CMK (cell line): ENCODE measurements at regions not wholly inside any gene's neighbourhood (a gene's known extent, or its start where the extent isn't known, plus 50 kb on each side); places are given as distances from the start of the nearest gene placed in this dataset.
"Not testable (repeated sequence)": the region's sequence is repeated elsewhere in the genome, so short reads cannot be mapped to it uniquely, and the experiment has no call there.

Experiments
- DNase-seq: peaks from one replicate; pipeline ENCODE4 v3.0.0-alpha.2; 2010; ENCODE audit warnings: low read depth

DNA sequence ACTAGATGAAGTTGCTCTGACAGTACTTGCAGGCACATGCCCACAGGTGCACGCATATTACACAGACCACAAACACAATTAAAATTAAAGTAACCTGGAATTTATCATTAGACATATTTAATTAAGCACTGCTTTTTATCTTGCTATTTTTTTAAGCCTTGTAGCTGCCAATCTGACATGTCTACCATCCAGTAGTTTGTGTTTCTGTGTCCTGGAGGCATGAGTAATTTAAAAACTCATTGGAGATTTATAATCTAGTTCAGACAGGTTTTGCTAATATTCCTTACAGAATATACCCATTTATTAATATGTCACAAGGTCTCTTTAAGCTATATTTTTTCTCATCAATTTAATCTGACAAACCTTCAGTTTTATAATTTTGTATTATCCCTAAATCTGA is 445.0 kb upstream of the KLF6 start:
- no peak for DNase-seq

DNA sequence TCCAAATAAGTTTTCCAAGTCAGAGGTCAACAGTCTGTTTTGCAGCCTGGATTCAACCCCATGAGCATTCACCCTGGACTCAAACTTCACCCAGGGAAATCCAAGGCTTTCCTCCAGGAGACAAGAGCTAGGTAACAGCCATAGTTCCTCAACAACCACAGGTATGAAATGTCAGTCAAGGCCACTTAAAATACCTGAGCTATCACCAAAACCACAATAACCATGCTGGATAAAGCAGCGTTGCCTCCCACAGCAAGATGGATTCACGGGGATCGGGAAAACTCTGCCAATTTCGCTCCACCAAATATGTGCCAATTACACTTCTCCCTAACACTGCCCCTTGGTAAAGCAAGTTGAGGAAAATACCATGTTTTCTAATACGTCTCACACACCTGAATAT is 444.1 kb upstream of the KLF6 start:
- DNase-seq: no peak

DNA sequence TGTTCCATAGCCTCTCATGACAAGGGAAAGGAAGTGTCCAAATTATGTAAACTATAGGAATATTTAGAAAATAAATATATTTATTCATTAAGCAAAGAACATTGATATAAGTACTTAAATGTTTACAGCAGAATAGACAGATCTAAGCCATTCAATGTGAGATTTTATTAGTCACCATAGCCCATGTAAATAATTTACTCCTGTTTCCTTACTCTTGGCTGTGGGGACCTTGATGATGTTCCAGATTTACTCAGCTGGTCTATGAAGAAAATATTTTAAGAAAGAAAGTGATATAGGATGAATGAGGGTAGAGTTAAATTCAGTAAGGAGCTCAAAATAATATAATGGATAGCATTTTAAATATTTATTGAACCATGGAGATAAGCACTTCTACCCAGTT is 442.6 kb upstream of the KLF6 start:
- DNase-seq: no peak

DNA sequence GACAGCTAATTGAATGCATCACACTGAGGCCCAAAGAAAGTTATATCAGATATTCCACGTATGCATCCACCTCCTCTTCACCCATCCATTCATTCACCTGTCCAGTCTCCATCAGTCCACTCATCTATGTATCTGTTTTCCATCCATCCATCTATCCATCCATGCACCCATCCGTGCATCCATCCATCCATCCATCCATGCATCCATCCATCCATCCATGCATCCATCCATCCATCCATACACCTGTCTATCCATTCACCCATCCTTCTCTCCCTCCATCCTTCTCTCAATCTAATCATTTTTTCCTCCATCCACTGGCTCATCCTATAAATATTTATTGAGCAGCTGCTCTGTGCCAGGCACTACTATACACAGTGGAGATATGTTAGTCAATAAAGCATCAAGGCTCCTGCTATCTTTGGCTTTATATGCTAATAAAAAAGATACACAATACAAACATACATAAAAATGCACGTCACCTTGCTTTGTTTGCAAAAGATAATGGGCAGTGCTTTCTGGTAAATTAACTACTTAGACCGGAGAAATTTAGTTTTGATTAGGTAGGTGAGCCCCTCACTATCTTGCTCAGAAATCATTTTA is 442.0 kb upstream of the KLF6 start:
- DNase-seq: no peak

DNA sequence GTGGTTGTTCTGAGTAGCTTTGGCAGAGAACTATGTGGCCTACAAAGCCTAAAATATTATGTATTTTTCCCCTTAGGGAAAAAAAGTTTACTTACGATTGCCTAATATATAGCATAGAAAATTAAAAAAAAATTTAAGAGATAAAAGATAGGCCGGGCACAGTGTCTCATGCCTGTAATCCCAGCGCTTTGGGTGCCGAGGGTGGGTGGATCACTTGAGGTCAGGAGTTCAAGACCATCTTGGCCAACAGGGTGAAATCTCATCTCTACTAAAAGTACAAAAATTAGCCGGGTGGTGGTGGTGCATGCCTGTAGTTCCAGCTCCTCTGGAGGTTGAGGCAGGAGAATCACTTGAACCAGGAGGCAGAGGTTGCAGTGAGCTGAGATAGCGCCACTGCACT is 439.2 kb upstream of the KLF6 start:
- no peak for DNase-seq

DNA sequence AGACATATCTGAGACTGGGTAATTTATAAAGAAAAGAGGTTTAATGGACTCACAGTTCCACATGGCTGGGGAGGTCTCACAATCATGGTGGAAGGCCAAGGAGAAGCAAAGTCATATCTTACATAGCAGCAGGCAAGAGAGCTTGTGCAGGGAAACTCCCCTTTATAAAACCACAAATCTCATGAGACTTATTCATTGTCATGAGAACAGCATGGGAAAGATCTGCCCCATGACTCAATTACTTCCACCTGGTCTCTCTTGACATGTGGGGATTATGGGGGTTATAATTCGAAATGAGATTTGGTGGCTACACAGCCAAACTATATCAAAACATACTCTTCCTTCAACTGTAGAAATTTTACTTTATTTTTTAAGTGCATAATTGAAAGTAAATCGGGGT is 436.3 kb upstream of the KLF6 start:
- DNase-seq: not testable (repeated sequence)

DNA sequence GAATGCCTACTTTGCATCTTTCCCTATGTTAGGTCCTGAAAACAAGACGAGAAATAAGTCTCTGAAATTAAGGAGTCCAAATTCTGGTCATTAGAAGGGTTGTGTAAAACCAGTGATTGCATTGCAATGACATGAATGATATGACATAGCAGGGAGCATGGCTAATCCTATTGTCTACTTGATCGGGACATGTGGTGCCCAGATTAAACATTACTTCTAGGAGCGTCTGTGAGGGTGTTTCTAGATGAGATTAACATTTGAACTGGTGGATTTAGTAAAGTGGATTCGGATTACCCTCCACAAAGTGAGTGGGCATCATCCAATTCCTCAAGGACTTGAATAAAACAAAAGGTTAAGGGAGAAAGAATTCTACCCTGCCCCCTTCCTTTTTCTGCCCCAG is 434.9 kb upstream of the KLF6 start:
- DNase-seq: no peak

DNA sequence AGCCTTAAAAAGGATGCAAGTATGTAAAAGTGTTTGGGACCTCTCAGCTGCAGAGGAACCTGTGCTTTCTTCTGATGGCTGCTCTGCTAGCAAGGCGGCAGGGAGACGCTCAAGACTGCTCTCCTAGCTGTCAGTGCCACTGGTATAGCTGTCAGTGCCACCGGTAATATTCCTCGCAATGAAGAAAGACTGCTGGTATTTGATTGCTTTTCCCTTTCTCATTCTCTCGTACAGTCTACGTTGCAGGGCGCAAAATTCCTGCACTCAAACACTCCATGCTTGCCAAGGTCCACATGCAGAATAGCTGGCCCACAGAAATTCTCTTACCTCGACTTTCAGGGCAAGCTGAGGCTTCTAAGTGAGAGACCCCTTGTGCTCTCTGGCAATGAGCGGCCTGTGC is 432.6 kb upstream of the KLF6 start:
- DNase-seq: no peak

DNA sequence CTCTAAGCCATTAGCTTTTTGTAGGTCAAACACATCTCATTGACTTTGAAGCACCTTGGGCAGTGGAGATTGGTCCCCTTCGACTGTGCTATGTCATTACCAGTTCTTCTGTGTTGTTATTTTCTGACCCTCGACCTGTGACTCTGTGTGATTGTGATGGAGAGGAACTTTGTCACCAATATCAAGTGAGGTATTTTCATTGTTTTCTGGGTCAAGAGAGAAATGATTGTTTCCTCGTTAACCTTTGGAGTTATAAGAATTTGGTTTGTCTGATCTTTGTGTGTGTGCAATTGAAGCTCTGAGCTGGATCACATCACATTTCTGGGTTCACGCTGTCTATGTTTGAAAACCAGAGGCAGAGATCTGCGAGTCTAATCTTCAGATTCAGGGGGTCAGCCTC is 432.2 kb upstream of the KLF6 start:
- no peak for DNase-seq

DNA sequence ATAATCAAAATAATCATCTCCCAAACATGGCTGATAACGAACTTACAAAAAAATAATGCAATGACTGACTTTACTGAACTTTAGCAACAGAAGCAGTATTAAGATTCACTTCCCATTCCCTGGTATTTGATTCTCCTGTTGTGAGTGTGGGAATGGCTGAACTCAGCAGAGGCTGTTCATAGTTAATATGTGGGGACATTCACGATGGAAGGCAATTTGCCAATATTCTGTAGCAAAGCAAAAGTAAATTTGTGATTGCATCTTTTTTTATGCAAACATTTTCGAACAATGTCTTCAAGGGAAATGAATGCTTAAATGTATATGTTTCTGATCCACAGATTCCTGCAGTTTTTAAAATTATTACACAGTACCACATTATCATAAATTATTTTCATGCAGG is 431.7 kb upstream of the KLF6 start:
- no peak for DNase-seq

DNA sequence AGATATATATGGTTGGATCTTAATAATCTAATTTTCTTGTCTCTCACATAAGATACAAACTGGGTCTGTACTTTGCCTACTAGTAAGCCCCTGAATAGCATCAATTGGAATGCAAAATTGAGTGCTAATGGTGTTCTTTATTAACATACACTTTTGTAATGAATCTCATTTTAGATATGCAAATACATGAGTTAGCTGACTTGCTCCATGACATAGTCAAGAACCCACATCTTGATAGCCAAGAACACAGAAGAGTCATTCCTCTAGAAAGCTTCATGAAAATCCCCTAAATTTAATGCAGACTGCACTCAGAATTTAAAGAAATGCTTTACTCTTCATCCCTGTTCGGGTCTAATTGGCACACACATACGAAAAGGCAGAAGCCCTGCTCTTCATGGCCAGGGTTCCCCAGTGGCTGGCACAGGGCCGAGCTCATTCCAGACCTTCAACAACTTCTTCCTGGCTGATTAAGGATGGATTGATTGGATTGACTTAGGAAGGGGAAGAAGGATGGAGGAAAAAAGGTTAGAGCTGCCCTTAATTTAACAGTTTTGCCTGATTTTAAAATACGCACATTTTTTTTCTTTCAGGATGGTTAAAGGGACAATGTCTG is 431.1 kb upstream of the KLF6 start:
- DNase-seq: no peak

DNA sequence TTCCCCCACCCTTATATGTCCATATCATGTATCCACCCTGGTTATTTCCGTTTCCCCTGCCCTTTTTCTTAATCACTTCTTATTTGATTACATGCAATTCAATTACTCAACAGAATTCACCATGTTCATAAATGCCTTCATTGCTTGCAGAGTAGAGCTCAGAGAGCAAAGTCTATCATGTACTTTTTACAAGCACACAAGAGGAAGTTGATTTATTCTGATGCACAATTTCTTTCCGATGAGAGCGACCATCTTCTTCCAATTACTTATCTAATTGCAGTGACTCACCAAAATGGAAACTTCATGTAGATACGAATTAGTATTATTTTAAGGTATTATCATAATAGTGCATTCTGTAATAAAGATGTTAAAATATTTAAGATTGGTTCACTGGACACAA is 430.5 kb upstream of the KLF6 start:
- DNase-seq: no peak

DNA sequence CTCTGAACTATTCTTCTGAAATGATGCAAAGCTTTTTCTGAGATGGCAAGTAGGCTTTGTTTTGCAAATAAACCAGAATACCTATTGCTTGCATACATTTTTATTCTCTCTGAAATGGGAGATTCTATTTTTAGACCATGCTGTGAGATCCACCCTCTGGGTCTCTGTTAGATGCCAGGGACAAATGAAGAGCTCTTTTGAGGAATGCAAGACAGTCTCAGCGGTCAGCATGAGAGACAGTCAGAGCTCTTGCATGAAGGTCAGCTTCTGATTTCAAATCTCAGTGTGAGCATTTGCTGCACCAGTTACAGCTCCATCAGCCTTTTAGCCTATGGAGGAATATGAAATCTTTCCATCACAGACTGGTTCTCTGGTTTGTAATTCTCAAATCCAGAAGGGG is 429.9 kb upstream of the KLF6 start:
- DNase-seq: no peak

DNA sequence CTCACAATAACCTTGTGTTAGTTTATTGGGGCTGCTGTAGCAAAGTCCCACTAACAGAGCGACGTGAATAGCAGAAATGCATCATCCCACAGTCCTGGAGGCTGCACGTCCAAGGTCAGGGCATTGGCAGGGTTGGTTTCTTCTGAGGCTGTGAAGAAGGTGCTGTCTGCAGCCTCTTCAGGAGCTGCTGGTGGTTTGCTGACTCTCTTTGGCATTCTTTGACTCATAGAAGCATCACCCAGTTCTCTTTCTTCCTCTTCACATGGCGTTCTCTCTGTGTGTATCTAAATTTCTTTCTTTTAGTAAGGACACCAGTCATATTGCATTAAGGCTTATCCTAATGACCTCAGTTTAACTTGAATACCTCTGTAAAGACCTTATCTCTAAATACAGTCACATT is 428.4 kb upstream of the KLF6 start:
- no peak for DNase-seq

DNA sequence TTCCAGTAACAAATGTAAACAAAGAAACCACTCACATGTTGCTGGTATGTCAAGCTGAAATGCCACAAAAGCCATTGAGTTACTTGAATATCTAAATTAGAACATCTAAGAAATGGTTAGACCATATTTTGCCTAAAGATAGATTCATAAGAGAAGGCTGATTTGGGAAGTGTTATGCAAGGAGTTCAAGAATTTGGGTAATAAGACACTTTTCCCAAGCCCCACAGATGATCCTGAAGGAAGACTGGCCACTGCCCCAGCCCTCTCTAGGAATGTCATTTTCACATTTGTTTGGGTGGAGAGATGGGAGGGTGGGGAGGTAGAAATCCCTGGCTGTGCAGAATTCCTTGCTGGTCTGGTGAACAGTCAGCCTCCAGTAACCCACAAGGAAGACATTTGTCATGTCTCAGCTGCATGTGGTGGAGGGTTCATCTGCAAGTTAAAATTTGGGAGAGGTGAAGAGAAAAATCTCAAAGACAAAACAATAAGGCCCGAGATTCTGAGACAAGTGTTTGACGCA is 427.2 kb upstream of the KLF6 start:
- no peak for DNase-seq

DNA sequence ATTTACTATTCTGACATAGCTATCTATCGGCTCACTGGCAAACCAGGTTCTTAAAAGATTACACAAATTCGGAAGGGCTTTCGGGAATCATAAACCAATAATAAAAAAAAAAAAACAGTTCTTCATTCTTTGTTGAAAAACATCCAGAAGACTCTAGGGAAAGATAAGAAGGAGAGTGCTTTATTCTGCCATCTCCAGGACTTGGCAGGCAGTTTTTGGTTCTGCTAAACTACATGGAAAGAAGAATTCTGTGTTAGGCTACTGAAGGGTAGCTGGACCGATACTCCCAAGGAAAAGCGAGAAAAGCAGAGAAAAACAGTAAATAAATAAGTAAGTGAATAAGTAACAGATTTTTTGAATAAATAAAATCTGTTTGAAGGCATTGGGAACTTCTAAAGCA is 423.5 kb upstream of the KLF6 start:
- DNase-seq: no peak

DNA sequence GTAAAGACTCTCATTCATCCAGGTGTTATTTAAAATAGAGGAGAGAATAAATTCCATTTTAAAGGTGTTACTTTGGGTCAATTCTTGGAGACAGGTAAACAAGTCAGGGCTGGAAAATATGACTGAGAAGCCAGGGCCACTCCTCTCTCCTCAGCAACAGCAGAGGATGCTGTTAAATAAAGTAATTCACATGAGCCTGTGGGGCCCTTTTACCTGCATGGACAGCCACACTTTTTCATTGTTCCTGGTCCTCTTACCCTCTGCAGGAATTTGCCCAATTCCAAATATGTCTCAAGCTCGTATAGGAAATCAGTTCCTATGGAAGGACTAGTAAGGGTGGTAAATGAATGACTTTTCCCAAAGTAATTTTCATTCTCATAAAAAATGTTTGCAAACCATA is 420.1 kb upstream of the KLF6 start:
- no peak for DNase-seq

DNA sequence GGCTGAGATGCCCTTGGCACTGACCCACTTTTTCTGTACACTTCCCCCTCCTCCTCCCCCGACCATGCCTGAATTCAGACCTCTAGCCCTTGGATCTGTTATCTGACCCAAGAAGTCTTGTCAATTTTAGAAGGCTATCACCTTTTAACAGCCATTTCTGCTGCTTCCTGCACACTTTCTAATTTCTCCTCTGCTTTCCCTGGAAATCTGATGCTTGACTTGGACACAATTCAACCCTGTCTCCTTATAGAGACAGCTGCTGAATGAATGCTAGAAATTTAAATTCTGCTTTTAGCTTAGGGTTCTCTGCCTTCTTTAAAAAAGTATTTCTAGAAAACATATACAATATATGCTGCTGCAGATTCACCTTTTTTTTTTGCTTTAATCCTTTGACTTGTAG is 417.9 kb upstream of the KLF6 start:
- no peak for DNase-seq

DNA sequence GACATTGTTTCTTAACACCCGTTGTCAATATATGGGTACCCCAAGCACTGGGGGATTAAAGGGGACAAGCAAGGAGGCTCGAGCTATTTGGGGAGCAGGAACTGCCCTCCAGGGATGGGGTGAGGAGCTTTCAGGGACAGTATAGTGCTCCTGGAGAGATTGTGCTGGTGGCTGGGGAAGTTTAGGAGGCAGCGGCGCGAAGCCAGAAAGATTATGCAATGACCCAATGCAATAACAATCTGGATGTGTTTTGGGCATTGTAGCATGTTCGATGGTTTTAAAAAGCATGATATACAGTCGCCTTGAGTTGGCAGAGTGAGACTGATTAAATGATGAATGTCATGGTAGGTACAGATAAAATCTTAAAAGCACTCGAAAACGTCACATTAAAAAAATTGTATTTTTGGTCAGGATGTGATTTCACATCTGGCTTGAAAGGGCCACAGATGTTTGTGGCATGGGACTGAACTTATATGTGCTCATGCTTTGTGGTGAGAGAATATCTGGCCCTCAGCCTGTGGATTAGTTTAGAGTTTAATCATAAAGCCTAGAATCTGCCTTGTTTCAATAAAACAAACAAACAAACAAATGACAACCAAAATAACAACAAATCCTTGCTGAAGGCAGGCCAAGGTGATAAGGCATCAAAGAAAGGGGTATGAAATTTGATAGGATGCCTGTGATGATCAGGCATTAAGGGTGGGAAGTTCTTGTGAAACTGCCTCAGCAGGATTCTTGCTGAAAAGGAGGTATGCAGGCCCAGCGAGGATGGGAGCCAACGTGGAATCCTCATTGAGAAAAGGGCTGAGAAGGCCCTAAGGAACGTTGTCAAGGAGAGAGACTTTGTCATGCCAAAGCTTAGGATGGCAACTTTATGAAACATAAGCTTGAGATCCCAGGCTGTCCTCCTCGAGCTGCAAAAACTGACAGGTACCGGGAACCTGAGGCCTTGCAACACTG is 417.1 kb upstream of the KLF6 start:
- no peak for DNase-seq

DNA sequence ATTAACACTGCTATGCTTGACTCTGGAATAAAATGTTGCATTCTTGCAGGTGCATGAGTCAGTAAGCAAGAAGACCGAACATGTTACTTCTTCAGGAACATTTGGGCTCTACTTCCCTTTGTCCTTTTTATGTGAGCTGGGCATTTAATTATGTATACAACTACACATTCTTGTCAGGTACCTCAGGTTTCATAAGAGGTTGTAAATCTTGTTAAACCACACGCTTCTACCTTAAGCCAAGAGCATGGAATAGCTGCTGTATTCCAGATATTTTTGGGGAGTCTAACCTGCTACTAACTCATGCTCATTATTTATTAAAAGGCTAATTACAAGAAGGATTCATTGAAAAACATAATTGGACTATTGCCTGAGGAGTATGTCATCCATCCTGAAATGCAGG is 414.2 kb upstream of the KLF6 start:
- DNase-seq: no peak

DNA sequence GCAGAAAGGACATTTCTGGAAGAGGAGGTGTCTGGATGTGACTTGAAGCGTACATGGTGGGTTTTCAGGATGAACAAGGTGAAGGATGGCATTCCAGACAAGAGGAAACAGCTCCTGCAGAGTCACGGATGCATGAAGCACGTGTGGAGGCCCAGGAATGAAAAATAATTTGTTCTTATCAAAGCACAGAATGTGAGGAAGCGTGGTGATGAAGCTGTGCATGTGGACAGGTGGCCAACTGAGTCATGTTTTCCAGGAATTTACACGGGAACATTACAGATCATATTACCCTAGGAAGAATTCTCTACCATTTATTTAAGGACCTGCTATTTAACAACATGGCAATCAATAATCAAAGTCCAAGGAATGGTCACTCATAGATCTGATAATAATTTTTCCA is 413.2 kb upstream of the KLF6 start:
- DNase-seq: no peak

DNA sequence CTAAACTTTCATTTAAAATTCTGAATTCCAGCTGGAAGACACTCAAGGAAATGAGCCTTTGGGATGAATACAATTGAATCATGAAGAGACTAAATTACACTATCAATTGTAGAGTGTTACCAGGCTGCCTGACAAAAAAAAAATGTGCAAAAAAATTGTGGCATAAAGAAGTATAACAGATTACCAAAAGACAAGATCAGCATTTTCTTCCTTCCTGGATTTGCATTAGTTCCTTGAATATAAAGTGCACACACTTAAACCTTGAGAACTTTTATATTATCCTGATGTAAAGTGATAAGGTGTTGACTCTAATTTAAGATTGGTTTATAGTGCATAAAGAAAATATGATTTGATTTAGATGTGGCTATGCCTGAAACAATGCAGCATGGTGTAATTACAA is 412.7 kb upstream of the KLF6 start:
- DNase-seq: no peak

DNA sequence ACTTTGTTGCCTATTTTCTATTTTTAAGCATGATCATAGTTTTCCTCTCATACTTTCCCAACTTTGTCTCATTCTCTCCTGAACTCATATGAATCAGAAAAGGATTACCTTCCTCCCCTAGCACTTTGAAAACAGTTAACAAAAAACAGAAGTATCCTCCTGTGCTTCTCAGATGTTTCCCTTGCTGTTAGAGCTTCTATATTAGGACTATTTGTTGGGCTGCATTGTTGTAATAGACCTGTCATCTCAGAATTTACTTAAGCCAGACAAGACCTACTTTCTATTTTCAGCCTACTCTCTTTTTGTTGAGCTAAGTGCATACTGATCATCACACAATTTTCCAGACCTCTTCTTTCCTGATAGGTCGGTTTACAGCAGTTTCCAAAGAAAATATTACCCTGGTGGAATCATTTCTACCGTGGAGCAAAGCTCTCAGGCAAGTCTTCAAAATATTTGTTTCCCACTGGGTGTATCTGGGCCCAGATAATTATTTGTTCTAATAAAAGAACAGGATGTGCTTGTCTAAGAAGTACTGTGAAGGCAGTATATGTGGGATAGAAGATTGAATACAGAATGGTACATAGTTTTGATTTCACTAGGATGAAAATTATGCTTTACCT is 411.9 kb upstream of the KLF6 start:
- no peak for DNase-seq
